CD4-positive, CD25-positive, alpha-beta regulatory T cell (primary cell): ENCODE measurements at regions not wholly inside any gene's neighbourhood (a gene's known extent, or its start where the extent isn't known, plus 50 kb on each side); places are given as distances from the start of the nearest gene placed in this dataset.

ENCODE experiments used
- ATAC-seq, 2 donors: fragments of 150-1000 bp; cut with Tn5 transposase; one replicate each; pipeline ENCODE4 v1.10.0; 2021; ENCODE audit warnings: low read depth in 2 of 2, moderate number of reproducible peaks in 2 of 2, moderate library complexity in 1 of 2
- DNase-seq, 3 donors: peaks; one replicate each; pipeline versions ENCODE4 v3.0.0 to v3.0.0-alpha.2; 2012 to 2022; ENCODE audit warnings: mixed read lengths in 1 of 3
- H3K27ac ChIP-seq: one replicate; pipeline ENCODE4 v1.7.0; 2013; ENCODE audit warnings: mild to moderate bottlenecking, low read length; ENCODE audit not compliant: insufficient read depth, poor library complexity, severe bottlenecking
- H3K27me3 ChIP-seq: one replicate; pipeline ENCODE4 v1.7.0; 2013; ENCODE audit warnings: low read length; ENCODE audit not compliant: control insufficient read depth, insufficient read depth
- H3K36me3 ChIP-seq: one replicate; pipeline ENCODE4 v1.7.0; 2013; ENCODE audit warnings: mild to moderate bottlenecking, low read length, moderate library complexity; ENCODE audit not compliant: control insufficient read depth, insufficient read depth
- H3K4me1 ChIP-seq: 2 replicates; pipeline ENCODE4 v1.7.0; 2013; ENCODE audit warnings: mild to moderate bottlenecking, low read length; ENCODE audit not compliant: insufficient read depth, control insufficient read depth, poor library complexity, severe bottlenecking
- H3K4me3 ChIP-seq: one replicate; pipeline ENCODE4 v1.7.0; 2013; ENCODE audit warnings: low read depth, mild to moderate bottlenecking, low read length, moderate library complexity
- H3K9me3 ChIP-seq, 2 experiments: 1 replicate in 1 of 2; 2 replicates in 1 of 2; pipeline ENCODE4 v1.7.0; 2013; ENCODE audit warnings: low read length in 2 of 2, mild to moderate bottlenecking in 1 of 2, moderate library complexity in 1 of 2; ENCODE audit not compliant: control insufficient read depth in 2 of 2
- H3K27ac Mint-ChIP-seq, 3 donors: one replicate each; pipeline ENCODE4 v1.8.0; 2020 to 2022; ENCODE audit warnings: mild to moderate bottlenecking in 3 of 3, mixed read lengths in 3 of 3, moderate library complexity in 2 of 3
- H3K27me3 Mint-ChIP-seq: one replicate; pipeline ENCODE4 v1.8.0; 2022; ENCODE audit warnings: mild to moderate bottlenecking, mixed read lengths
- H3K36me3 Mint-ChIP-seq: one replicate; pipeline ENCODE4 v1.8.0; 2020; ENCODE audit warnings: mixed read lengths
- H3K4me1 Mint-ChIP-seq, 4 donors: one replicate each; pipeline ENCODE4 v1.8.0; 2020 to 2022; ENCODE audit warnings: mixed read lengths in 4 of 4, mild to moderate bottlenecking in 1 of 4
- H3K4me3 Mint-ChIP-seq, 4 donors: one replicate each; pipeline ENCODE4 v1.8.0; 2020 to 2022; ENCODE audit warnings: mild to moderate bottlenecking in 4 of 4, mixed read lengths in 4 of 4, moderate library complexity in 3 of 4
- H3K9me3 Mint-ChIP-seq, 7 donors: one replicate each; pipeline ENCODE4 v1.8.0; 2020 to 2022; ENCODE audit warnings: mixed read lengths in 7 of 7, mild to moderate bottlenecking in 3 of 7, moderate library complexity in 2 of 7

GRCh38 chr3:145727476-145727875 is 433.5 kb downstream of the PLOD2 start:
- no peaks in the 10 kb centered on the region for H3K4me1 ChIP-seq

GRCh38 chr3:145735631-145736030 is 425.4 kb downstream of the PLOD2 start:
- DNase-seq = no peak
- H3K27me3 ChIP-seq = no peaks in the 10 kb centered on the region
- Mint-ChIP-seq H3K9me3 (peaks cover 0 to 4% (median 2%) of the 10 kb centered on the region in 7 donors), H3K4me1 (no peaks in the 10 kb centered on the region), H3K4me3 (no peak overlapping the region), H3K27ac (no peak overlapping the region), H3K27me3 (no peaks in the 10 kb centered on the region), H3K36me3 (no peaks in the 10 kb centered on the region)
- no peaks in the 10 kb centered on the region for H3K4me1 ChIP-seq
- no peaks in the 10 kb centered on the region for H3K36me3 ChIP-seq
- no peak overlapping the region for H3K27ac ChIP-seq
- H3K4me3 ChIP-seq = no peak overlapping the region
- H3K9me3 ChIP-seq = no peaks in the 10 kb centered on the region
- ATAC-seq = no peak

More at GRCh38 chr3:145727476-145727875, 433.5 kb downstream of the PLOD2 start:
- Mint-ChIP-seq H3K27ac (no peak overlapping the region), H3K4me1 (no peaks in the 10 kb centered on the region), H3K27me3 (no peaks in the 10 kb centered on the region), H3K9me3 (peaks cover 0 to 6% (median 5%) of the 10 kb centered on the region in 7 donors), H3K4me3 (no peak overlapping the region), H3K36me3 (no peaks in the 10 kb centered on the region)
- H3K27ac ChIP-seq = no peak overlapping the region
- ATAC-seq = no peak
- H3K36me3 ChIP-seq = no peaks in the 10 kb centered on the region
- DNase-seq = no peak
- no peak overlapping the region for H3K4me3 ChIP-seq
- H3K9me3 ChIP-seq = no peaks in the 10 kb centered on the region
- no peaks in the 10 kb centered on the region for H3K27me3 ChIP-seq

- no peaks in the 10 kb centered on the region for H3K4me1 ChIP-seq
- H3K27ac ChIP-seq = no peak overlapping the region
- no peak overlapping the region for H3K4me3 Mint-ChIP-seq
- H3K36me3 ChIP-seq = no peaks in the 10 kb centered on the region
- DNase-seq (no peak), ATAC-seq (no peak)
- H3K27ac Mint-ChIP-seq = no peak overlapping the region
- no peaks in the 10 kb centered on the region for H3K36me3 Mint-ChIP-seq
- H3K27me3 Mint-ChIP-seq = no peaks in the 10 kb centered on the region
- H3K9me3 ChIP-seq = no peaks in the 10 kb centered on the region
- no peak overlapping the region for H3K4me3 ChIP-seq
- H3K27me3 ChIP-seq = no peaks in the 10 kb centered on the region
- H3K9me3 Mint-ChIP-seq = peaks cover 0 to 4% (median 2%) of the 10 kb centered on the region in 7 donors
- no peaks in the 10 kb centered on the region for H3K4me1 Mint-ChIP-seq
These were observed 423.0 kb downstream of the PLOD2 start for GRCh38 chr3:145737952-145738351.

- Mint-ChIP-seq H3K27ac (no peak overlapping the region), H3K4me1 (no peaks in the 10 kb centered on the region), H3K9me3 (peaks cover 0 to 4% (median 2%) of the 10 kb centered on the region in 7 donors), H3K36me3 (no peaks in the 10 kb centered on the region), H3K27me3 (no peaks in the 10 kb centered on the region), H3K4me3 (no peak overlapping the region)
- DNase-seq (no peak), ATAC-seq (no peak)
- H3K27ac ChIP-seq = no peak overlapping the region
- no peak overlapping the region for H3K4me3 ChIP-seq
- no peaks in the 10 kb centered on the region for H3K36me3 ChIP-seq
- H3K27me3 ChIP-seq = no peaks in the 10 kb centered on the region
- no peaks in the 10 kb centered on the region for H3K4me1 ChIP-seq
- no peaks in the 10 kb centered on the region for H3K9me3 ChIP-seq
These were observed 421.1 kb downstream of the PLOD2 start for GRCh38 chr3:145739926-145740325.

GRCh38 chr3:145750657-145751056 is 410.3 kb downstream of the PLOD2 start:
- no peak overlapping the region for H3K27ac Mint-ChIP-seq
- H3K4me1 Mint-ChIP-seq = no peaks in the 10 kb centered on the region
- Histone ChIP-seq H3K4me1 (no peaks in the 10 kb centered on the region), H3K9me3 (no peaks in the 10 kb centered on the region), H3K27me3 (no peaks in the 10 kb centered on the region), H3K4me3 (no peak overlapping the region), H3K27ac (no peak overlapping the region), H3K36me3 (no peaks in the 10 kb centered on the region)
- peaks cover 0 to 6% (median 0%) of the 10 kb centered on the region in 7 donors for H3K9me3 Mint-ChIP-seq
- ATAC-seq (no peak), DNase-seq (no peak)
- H3K36me3 Mint-ChIP-seq = no peaks in the 10 kb centered on the region
- H3K27me3 Mint-ChIP-seq = no peaks in the 10 kb centered on the region
- no peak overlapping the region for H3K4me3 Mint-ChIP-seq

GRCh38 chr3:145752576-145752975 is 408.4 kb downstream of the PLOD2 start:
- DNase-seq (no peak), ATAC-seq (no peak)
- H3K27ac ChIP-seq = no peak overlapping the region
- no peaks in the 10 kb centered on the region for H3K27me3 ChIP-seq
- Mint-ChIP-seq H3K27ac (no peak overlapping the region), H3K27me3 (no peaks in the 10 kb centered on the region), H3K4me3 (no peak overlapping the region), H3K9me3 (peaks cover 0 to 7% (median 0%) of the 10 kb centered on the region in 7 donors), H3K4me1 (no peaks in the 10 kb centered on the region), H3K36me3 (no peaks in the 10 kb centered on the region)
- H3K36me3 ChIP-seq = no peaks in the 10 kb centered on the region
- H3K9me3 ChIP-seq = no peaks in the 10 kb centered on the region
- no peak overlapping the region for H3K4me3 ChIP-seq
- no peaks in the 10 kb centered on the region for H3K4me1 ChIP-seq

GRCh38 chr3:145754605-145755289 is 406.2 kb downstream of the PLOD2 start:
- Histone ChIP-seq H3K27ac (no peak overlapping the region), H3K4me3 (no peak overlapping the region), H3K27me3 (no peaks in the 10 kb centered on the region), H3K36me3 (no peaks in the 10 kb centered on the region), H3K4me1 (no peaks in the 10 kb centered on the region), H3K9me3 (no peaks in the 10 kb centered on the region)
- H3K27me3 Mint-ChIP-seq = no peaks in the 10 kb centered on the region
- H3K4me1 Mint-ChIP-seq = no peaks in the 10 kb centered on the region
- no peak overlapping the region for H3K27ac Mint-ChIP-seq
- no peak overlapping the region for H3K4me3 Mint-ChIP-seq
- ATAC-seq = no peak
- no peak for DNase-seq
- no peaks in the 10 kb centered on the region for H3K36me3 Mint-ChIP-seq
- H3K9me3 Mint-ChIP-seq = peaks cover 0 to 7% (median 0%) of the 10 kb centered on the region in 7 donors

- no peak overlapping the region for H3K4me3 ChIP-seq
- Mint-ChIP-seq H3K4me3 (no peak overlapping the region), H3K9me3 (peaks cover 0 to 12% (median 1%) of the 10 kb centered on the region in 7 donors), H3K36me3 (no peaks in the 10 kb centered on the region), H3K27ac (no peak overlapping the region), H3K4me1 (no peaks in the 10 kb centered on the region), H3K27me3 (no peaks in the 10 kb centered on the region)
- H3K4me1 ChIP-seq = no peaks in the 10 kb centered on the region
- H3K27me3 ChIP-seq = no peaks in the 10 kb centered on the region
- no peaks in the 10 kb centered on the region for H3K36me3 ChIP-seq
- no peak overlapping the region for H3K27ac ChIP-seq
- H3K9me3 ChIP-seq = no peaks in the 10 kb centered on the region
- ATAC-seq (no peak), DNase-seq (no peak)
These were observed 400.9 kb downstream of the PLOD2 start for GRCh38 chr3:145760036-145760435.
